H9 (cell line): ENCODE measurements at regions not wholly inside any gene's neighbourhood (a gene's known extent, or its start where the extent isn't known, plus 50 kb on each side); places are given as distances from the start of the nearest gene placed in this dataset.

Source experiments
- DNase-seq: peaks from one replicate; pipeline ENCODE4 v3.0.0-alpha.2; 2017
- H2AFZ ChIP-seq: one replicate; pipeline ENCODE4 v1.6.1; 2013; ENCODE audit warnings: mild to moderate bottlenecking, low read length, control low read depth, moderate library complexity
- H2AK5ac ChIP-seq: 2 replicates; pipeline ENCODE4 v1.6.1; 2013; ENCODE audit warnings: low read length, control low read depth, mixed read lengths; ENCODE audit not compliant: insufficient read length
- H2BK120ac ChIP-seq: one replicate; pipeline ENCODE4 v1.6.1; 2013; ENCODE audit warnings: low read depth, mild to moderate bottlenecking, low read length, control low read depth, inconsistent platforms; ENCODE audit not compliant: poor library complexity, severe bottlenecking
- H2BK12ac ChIP-seq: 2 replicates; pipeline ENCODE4 v1.6.1; 2013; ENCODE audit warnings: low read length, control low read depth, mixed read lengths, low read depth; ENCODE audit not compliant: insufficient read length
- H2BK15ac ChIP-seq: 2 replicates; pipeline ENCODE4 v1.6.1; 2013; ENCODE audit warnings: low read depth, low read length, control low read depth
- H2BK20ac ChIP-seq: one replicate; pipeline ENCODE4 v1.6.1; 2013; ENCODE audit warnings: low read depth, mild to moderate bottlenecking, low read length, control low read depth, inconsistent platforms; ENCODE audit not compliant: poor library complexity, severe bottlenecking
- H2BK5ac ChIP-seq: 2 replicates; pipeline ENCODE4 v1.6.1; 2013; ENCODE audit warnings: low read length, control low read depth, mixed read lengths; ENCODE audit not compliant: insufficient read length
- H3K14ac ChIP-seq: 2 replicates; pipeline ENCODE4 v1.6.1; 2013; ENCODE audit warnings: low read length, control low read depth; ENCODE audit not compliant: insufficient read depth
- H3K18ac ChIP-seq: 2 replicates; pipeline ENCODE4 v1.6.1; 2013; ENCODE audit warnings: low read depth, mild to moderate bottlenecking, mixed read lengths, low read length, control low read depth; ENCODE audit not compliant: insufficient read length
- H3K23ac ChIP-seq: 2 replicates; pipeline ENCODE4 v1.6.1; 2013; ENCODE audit warnings: low read length, control low read depth, mixed read lengths, low read depth; ENCODE audit not compliant: insufficient read length
- H3K23me2 ChIP-seq: 2 replicates; pipeline ENCODE4 v1.6.1; 2013; ENCODE audit warnings: low read depth, mild to moderate bottlenecking, mixed read lengths, low read length, control low read depth; ENCODE audit not compliant: insufficient read length, poor library complexity, severe bottlenecking
- H3K27ac ChIP-seq: 2 replicates; pipeline ENCODE4 v1.5.1; 2013; ENCODE audit warnings: low read length, control low read depth, mixed read lengths, low read depth; ENCODE audit not compliant: insufficient read length
- H3K27me3 ChIP-seq: 2 replicates; pipeline ENCODE4 v1.6.1; 2013; ENCODE audit warnings: low read length, control low read depth, inconsistent platforms; ENCODE audit not compliant: insufficient read depth
- H3K4ac ChIP-seq: 2 replicates; pipeline ENCODE4 v1.6.1; 2013; ENCODE audit warnings: low read depth, mild to moderate bottlenecking, control low read depth, inconsistent platforms, low read length, moderate library complexity
- H3K4me1 ChIP-seq: 2 replicates; pipeline ENCODE4 v1.6.1; 2013; ENCODE audit warnings: low read length, control low read depth, inconsistent platforms; ENCODE audit not compliant: insufficient read depth
- H3K4me2 ChIP-seq: 2 replicates; pipeline ENCODE4 v1.6.1; 2013; ENCODE audit warnings: low read length, control low read depth, mixed read lengths; ENCODE audit not compliant: insufficient read length, insufficient read depth
- H3K56ac ChIP-seq: 2 replicates; pipeline ENCODE4 v1.6.1; 2013; ENCODE audit warnings: low read depth, mild to moderate bottlenecking, mixed read lengths, low read length, control low read depth; ENCODE audit not compliant: insufficient read length
- H3K79me1 ChIP-seq: 2 replicates; pipeline ENCODE4 v1.6.1; 2013; ENCODE audit warnings: low read depth, mild to moderate bottlenecking, moderate library complexity, low read length, control low read depth, inconsistent platforms; ENCODE audit not compliant: insufficient read depth, poor library complexity, severe bottlenecking
- H3K79me2 ChIP-seq: 2 replicates; pipeline ENCODE4 v1.6.1; 2013; ENCODE audit warnings: low read length, control low read depth, inconsistent platforms; ENCODE audit not compliant: insufficient read depth
- H3K9ac ChIP-seq: 2 replicates; pipeline ENCODE4 v1.6.1; 2013; ENCODE audit warnings: low read length, control low read depth, mixed read lengths; ENCODE audit not compliant: insufficient read length; ENCODE audit errors: extremely low read depth
- H3K9me3 ChIP-seq: one replicate; pipeline ENCODE4 v1.6.1; 2013; ENCODE audit warnings: low read depth, low read length, inconsistent platforms; ENCODE audit not compliant: control insufficient read depth
- H3T11ph ChIP-seq: one replicate; pipeline ENCODE4 v1.6.1; 2013; ENCODE audit warnings: mild to moderate bottlenecking, low read length, control low read depth, inconsistent platforms
- H4K20me1 ChIP-seq: one replicate; pipeline ENCODE4 v1.6.1; 2013; ENCODE audit not compliant: control insufficient read depth, insufficient read length, insufficient read depth
- H4K5ac ChIP-seq: 2 replicates; pipeline ENCODE4 v1.6.1; 2013; ENCODE audit warnings: low read depth, mild to moderate bottlenecking, mixed read lengths, low read length, control low read depth; ENCODE audit not compliant: insufficient read length
- H4K8ac ChIP-seq: replicated peaks from 2 replicates; pipeline ENCODE4 v1.6.1; 2013; ENCODE audit warnings: low read length, control low read depth, mixed read lengths, low read depth; ENCODE audit not compliant: insufficient read length
- H4K91ac ChIP-seq: 2 replicates; pipeline ENCODE4 v1.6.1; 2013; ENCODE audit warnings: low read depth, mild to moderate bottlenecking, moderate library complexity, mixed read lengths, low read length, control low read depth; ENCODE audit not compliant: insufficient read length
- H3K27ac Mint-ChIP-seq, 3 experiments: 2 replicates in 2 of 3; 3 replicates in 1 of 3; pipeline ENCODE4 v1.8.0; 2020 to 2021; ENCODE audit warnings: mixed read lengths in 3 of 3, mild to moderate bottlenecking in 1 of 3, moderate library complexity in 1 of 3
- H3K27me3 Mint-ChIP-seq: 2 replicates; pipeline ENCODE4 v1.8.0; 2021; ENCODE audit warnings: low read depth, mild to moderate bottlenecking, moderate library complexity, mixed read lengths
- H3K36me3 Mint-ChIP-seq, 3 experiments: 2 replicates in 2 of 3; 3 replicates in 1 of 3; pipeline ENCODE4 v1.8.0; 2020 to 2021; ENCODE audit warnings: low read depth in 3 of 3, mixed read lengths in 3 of 3; ENCODE audit not compliant: insufficient read depth in 1 of 3
- H3K4me1 Mint-ChIP-seq, 2 experiments: 2 replicates each; pipeline ENCODE4 v1.8.0; 2020; ENCODE audit warnings: mixed read lengths in 2 of 2
- H3K4me3 Mint-ChIP-seq, 2 experiments: 2 replicates in 1 of 2; 3 replicates in 1 of 2; pipeline ENCODE4 v1.8.0; 2020 to 2021; ENCODE audit warnings: mild to moderate bottlenecking in 2 of 2, mixed read lengths in 2 of 2, moderate library complexity in 1 of 2
- H3K9me3 Mint-ChIP-seq, 2 experiments: 2 replicates in 1 of 2; 3 replicates in 1 of 2; pipeline ENCODE4 v1.8.0; 2020; ENCODE audit warnings: mild to moderate bottlenecking in 2 of 2, mixed read lengths in 2 of 2, moderate library complexity in 1 of 2
- WGBS: extraction: QIAGEN DNeasy Blood & Tissue Kit; methylation state at CpG from one replicate; pipeline ENCODE4 v1.1.7; 2013; ENCODE audit warnings: missing lambda C conversion rate, low lambda C conversion rate, mixed read lengths; ENCODE audit not compliant: insufficient read length; ENCODE audit errors: extremely low coverage; 5-methylcytosine and 5-hydroxymethylcytosine counted together
- TF ChIP-seq, protein P1 (sequence below): fragments of 200-600 bp; sonication (generic); conservative IDR thresholded peaks from 3 replicates; pipeline ENCODE4 v1.8.0; 2021; ENCODE audit warnings: antibody characterized with exemption, mild to moderate bottlenecking

DNA sequence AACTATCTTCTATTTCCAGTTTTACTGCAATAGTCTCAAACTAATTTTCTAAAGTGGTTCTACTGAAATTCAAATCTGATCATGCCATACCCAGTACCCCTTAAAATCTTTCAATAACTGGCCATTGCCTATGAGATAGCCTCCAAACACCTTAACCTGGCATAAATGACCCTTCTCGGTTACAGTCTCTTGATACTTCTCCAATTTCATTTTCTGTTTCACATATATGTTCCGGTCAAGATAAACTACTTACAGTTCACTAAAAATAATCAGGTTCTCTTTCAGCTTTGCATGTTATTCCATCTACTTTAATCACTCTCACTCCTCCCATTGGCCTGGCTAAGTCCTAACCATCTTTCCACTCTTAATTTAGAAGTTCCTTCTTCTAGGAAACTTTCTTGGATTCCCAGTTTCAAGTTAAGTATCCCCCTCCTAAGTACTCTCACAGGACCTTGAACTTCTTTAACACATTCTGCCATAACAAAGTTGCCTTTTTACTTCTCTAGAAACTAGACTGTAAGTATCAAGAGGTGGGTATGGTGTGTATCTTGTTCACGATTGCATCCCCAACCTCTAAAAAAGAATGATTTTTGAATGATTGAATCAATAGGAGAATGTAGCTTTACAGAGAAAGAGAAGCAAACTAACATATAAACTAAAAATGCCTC, 110.2 kb upstream of the RBBP8 start:
- no peaks in the 10 kb centered on the region for H3K23me2 ChIP-seq
- no CpG with 5 or more reads among the region's 3 CpGs for WGBS
- Mint-ChIP-seq H3K36me3 (no peaks in the 10 kb centered on the region), H3K27me3 (no peaks in the 10 kb centered on the region), H3K9me3 (no peaks in the 10 kb centered on the region), H3K4me1 (peaks cover 0 to 6% of the 10 kb centered on the region in 2 experiments; a peak in 1 of 4 replicates), H3K4me3 (no peak overlapping the region), H3K27ac (no peak overlapping the region)
- H3K18ac ChIP-seq: no peak overlapping the region
- H4K8ac ChIP-seq: no peak overlapping the region
- no peak overlapping the region for H3K4me2 ChIP-seq
- H3K23ac ChIP-seq: no peak overlapping the region
- no peak overlapping the region for H3K56ac ChIP-seq
- H2AFZ ChIP-seq: no peak overlapping the region
- no peaks in the 10 kb centered on the region for H4K20me1 ChIP-seq
- H2BK15ac ChIP-seq: no peak overlapping the region
- no peak overlapping the region for H2BK12ac ChIP-seq
- no peak for DNase-seq
- H3K4me1 ChIP-seq: no peaks in the 10 kb centered on the region; the same call in 1 of the 2 replicates
- no peak overlapping the region for H3K14ac ChIP-seq
- H4K91ac ChIP-seq: no peak overlapping the region
- no peak overlapping the region for H2AK5ac ChIP-seq
- no peaks in the 10 kb centered on the region for H3K9me3 ChIP-seq
- no peak overlapping the region for H2BK20ac ChIP-seq
- H2BK120ac ChIP-seq: no peak overlapping the region
- no peaks in the 10 kb centered on the region for H3K79me1 ChIP-seq
- no peak overlapping the region for H4K5ac ChIP-seq
- H3K9ac ChIP-seq: no peak overlapping the region
- TF ChIP-seq, protein P1, sequence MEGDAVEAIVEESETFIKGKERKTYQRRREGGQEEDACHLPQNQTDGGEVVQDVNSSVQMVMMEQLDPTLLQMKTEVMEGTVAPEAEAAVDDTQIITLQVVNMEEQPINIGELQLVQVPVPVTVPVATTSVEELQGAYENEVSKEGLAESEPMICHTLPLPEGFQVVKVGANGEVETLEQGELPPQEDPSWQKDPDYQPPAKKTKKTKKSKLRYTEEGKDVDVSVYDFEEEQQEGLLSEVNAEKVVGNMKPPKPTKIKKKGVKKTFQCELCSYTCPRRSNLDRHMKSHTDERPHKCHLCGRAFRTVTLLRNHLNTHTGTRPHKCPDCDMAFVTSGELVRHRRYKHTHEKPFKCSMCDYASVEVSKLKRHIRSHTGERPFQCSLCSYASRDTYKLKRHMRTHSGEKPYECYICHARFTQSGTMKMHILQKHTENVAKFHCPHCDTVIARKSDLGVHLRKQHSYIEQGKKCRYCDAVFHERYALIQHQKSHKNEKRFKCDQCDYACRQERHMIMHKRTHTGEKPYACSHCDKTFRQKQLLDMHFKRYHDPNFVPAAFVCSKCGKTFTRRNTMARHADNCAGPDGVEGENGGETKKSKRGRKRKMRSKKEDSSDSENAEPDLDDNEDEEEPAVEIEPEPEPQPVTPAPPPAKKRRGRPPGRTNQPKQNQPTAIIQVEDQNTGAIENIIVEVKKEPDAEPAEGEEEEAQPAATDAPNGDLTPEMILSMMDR: no peak
- no peak overlapping the region for H3K4ac ChIP-seq
- no peaks in the 10 kb centered on the region for H3K79me2 ChIP-seq
- no peak overlapping the region for H3K27ac ChIP-seq
- no peaks in the 10 kb centered on the region for H3K27me3 ChIP-seq
- H3T11ph ChIP-seq: no peak overlapping the region
- H2BK5ac ChIP-seq: no peak overlapping the region
